ENCODE measurements at regions not wholly inside any gene's neighbourhood (a gene's known extent, or its start where the extent isn't known, plus 50 kb on each side); places are given as distances from the start of the nearest gene placed in this dataset.

DNA sequence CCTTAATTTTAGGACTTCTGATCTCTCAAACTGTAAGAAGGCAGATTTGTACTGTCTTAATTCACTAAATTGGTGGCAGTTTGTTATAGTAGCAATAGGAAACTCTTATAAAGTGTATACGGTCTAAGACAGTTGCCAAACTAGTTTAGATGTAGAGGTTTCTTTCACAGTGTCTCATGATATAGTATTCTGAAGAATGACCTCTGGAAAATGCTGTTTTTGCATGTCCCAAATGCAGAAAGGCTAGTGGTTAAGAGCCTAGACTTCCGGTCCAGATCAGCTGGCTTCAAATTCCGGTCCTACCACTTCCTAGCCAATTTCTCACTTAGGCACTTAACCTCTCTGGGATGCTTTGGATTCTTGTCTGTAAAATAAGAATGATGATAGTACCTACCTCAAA, 538.5 kb downstream of the CENPC start:
- TF ChIP-seq NCOA2 (CRISPR knock-in tag; IDR thresholded peaks at IDR 0.05) (no peak), ZNF678 (CRISPR knock-in tag; IDR thresholded peaks at IDR 0.05) (no peak), NR1H2 (CRISPR knock-in tag; IDR thresholded peaks at IDR 0.05; ENCODE audit: borderline replicate concordance, low read depth) (no peak), SP1 (IDR thresholded peaks at IDR 0.05) (no peak), SP1 (CRISPR knock-in tag; IDR thresholded peaks at IDR 0.05) (no peak), HMG20A (CRISPR knock-in tag; IDR thresholded peaks at IDR 0.05; ENCODE audit: borderline replicate concordance) (no peak), EZH2 (conservative IDR thresholded peaks at IDR 0.05; ENCODE audit: low read depth, low read length) (no peak), YY1 (IDR thresholded peaks at IDR 0.05; ENCODE audit: insufficient read depth, insufficient replicate concordance, low read depth, low read length) (no peak), ZNF121 (CRISPR knock-in tag; IDR thresholded peaks at IDR 0.05) (no peak)
- TF ChIP-seq, protein P1, sequence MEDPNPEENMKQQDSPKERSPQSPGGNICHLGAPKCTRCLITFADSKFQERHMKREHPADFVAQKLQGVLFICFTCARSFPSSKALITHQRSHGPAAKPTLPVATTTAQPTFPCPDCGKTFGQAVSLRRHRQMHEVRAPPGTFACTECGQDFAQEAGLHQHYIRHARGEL (CRISPR knock-in tag; IDR thresholded peaks at IDR 0.05), result no peak
- TF ChIP-seq, protein P2, sequence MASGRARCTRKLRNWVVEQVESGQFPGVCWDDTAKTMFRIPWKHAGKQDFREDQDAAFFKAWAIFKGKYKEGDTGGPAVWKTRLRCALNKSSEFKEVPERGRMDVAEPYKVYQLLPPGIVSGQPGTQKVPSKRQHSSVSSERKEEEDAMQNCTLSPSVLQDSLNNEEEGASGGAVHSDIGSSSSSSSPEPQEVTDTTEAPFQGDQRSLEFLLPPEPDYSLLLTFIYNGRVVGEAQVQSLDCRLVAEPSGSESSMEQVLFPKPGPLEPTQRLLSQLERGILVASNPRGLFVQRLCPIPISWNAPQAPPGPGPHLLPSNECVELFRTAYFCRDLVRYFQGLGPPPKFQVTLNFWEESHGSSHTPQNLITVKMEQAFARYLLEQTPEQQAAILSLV (CRISPR knock-in tag; IDR thresholded peaks at IDR 0.05; ENCODE audit: borderline replicate concordance), result no peak
- TF ChIP-seq, protein P3, sequence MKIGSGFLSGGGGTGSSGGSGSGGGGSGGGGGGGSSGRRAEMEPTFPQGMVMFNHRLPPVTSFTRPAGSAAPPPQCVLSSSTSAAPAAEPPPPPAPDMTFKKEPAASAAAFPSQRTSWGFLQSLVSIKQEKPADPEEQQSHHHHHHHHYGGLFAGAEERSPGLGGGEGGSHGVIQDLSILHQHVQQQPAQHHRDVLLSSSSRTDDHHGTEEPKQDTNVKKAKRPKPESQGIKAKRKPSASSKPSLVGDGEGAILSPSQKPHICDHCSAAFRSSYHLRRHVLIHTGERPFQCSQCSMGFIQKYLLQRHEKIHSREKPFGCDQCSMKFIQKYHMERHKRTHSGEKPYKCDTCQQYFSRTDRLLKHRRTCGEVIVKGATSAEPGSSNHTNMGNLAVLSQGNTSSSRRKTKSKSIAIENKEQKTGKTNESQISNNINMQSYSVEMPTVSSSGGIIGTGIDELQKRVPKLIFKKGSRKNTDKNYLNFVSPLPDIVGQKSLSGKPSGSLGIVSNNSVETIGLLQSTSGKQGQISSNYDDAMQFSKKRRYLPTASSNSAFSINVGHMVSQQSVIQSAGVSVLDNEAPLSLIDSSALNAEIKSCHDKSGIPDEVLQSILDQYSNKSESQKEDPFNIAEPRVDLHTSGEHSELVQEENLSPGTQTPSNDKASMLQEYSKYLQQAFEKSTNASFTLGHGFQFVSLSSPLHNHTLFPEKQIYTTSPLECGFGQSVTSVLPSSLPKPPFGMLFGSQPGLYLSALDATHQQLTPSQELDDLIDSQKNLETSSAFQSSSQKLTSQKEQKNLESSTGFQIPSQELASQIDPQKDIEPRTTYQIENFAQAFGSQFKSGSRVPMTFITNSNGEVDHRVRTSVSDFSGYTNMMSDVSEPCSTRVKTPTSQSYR (CRISPR knock-in tag; IDR thresholded peaks at IDR 0.05; ENCODE audit: borderline replicate concordance), result no peak
- TF ChIP-seq, protein P4, sequence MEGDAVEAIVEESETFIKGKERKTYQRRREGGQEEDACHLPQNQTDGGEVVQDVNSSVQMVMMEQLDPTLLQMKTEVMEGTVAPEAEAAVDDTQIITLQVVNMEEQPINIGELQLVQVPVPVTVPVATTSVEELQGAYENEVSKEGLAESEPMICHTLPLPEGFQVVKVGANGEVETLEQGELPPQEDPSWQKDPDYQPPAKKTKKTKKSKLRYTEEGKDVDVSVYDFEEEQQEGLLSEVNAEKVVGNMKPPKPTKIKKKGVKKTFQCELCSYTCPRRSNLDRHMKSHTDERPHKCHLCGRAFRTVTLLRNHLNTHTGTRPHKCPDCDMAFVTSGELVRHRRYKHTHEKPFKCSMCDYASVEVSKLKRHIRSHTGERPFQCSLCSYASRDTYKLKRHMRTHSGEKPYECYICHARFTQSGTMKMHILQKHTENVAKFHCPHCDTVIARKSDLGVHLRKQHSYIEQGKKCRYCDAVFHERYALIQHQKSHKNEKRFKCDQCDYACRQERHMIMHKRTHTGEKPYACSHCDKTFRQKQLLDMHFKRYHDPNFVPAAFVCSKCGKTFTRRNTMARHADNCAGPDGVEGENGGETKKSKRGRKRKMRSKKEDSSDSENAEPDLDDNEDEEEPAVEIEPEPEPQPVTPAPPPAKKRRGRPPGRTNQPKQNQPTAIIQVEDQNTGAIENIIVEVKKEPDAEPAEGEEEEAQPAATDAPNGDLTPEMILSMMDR (CRISPR knock-in tag; IDR thresholded peaks at IDR 0.05), result no peak
- TF ChIP-seq, protein P5, sequence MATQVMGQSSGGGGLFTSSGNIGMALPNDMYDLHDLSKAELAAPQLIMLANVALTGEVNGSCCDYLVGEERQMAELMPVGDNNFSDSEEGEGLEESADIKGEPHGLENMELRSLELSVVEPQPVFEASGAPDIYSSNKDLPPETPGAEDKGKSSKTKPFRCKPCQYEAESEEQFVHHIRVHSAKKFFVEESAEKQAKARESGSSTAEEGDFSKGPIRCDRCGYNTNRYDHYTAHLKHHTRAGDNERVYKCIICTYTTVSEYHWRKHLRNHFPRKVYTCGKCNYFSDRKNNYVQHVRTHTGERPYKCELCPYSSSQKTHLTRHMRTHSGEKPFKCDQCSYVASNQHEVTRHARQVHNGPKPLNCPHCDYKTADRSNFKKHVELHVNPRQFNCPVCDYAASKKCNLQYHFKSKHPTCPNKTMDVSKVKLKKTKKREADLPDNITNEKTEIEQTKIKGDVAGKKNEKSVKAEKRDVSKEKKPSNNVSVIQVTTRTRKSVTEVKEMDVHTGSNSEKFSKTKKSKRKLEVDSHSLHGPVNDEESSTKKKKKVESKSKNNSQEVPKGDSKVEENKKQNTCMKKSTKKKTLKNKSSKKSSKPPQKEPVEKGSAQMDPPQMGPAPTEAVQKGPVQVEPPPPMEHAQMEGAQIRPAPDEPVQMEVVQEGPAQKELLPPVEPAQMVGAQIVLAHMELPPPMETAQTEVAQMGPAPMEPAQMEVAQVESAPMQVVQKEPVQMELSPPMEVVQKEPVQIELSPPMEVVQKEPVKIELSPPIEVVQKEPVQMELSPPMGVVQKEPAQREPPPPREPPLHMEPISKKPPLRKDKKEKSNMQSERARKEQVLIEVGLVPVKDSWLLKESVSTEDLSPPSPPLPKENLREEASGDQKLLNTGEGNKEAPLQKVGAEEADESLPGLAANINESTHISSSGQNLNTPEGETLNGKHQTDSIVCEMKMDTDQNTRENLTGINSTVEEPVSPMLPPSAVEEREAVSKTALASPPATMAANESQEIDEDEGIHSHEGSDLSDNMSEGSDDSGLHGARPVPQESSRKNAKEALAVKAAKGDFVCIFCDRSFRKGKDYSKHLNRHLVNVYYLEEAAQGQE (IDR thresholded peaks at IDR 0.05; ENCODE audit: borderline replicate concordance in 1 of 2, low read depth in 1 of 2, low read length in 2 of 2), result no peak

Measured in HepG2 (cell line).